Cardiac muscle cell (in vitro differentiated cells and primary cell): ENCODE measurements at regions not wholly inside any gene's neighbourhood (a gene's known extent, or its start where the extent isn't known, plus 50 kb on each side); places are given as distances from the start of the nearest gene placed in this dataset.

Experiments used
- DNase-seq, 2 donors: peaks; one replicate each; pipeline versions ENCODE4 v3.0.0 to v3.0.0-alpha.2; 2010 to 2017; ENCODE audit warnings: low read depth in 1 of 2, low spot score in 1 of 2
- H3K27ac ChIP-seq: fragments of 200-600 bp; sonication (generic); 2 replicates; pipeline ENCODE4 v1.5.1; 2016
- H3K27me3 ChIP-seq: fragments of 200-600 bp; sonication (generic); 2 replicates; pipeline ENCODE4 v1.6.0; 2016; ENCODE audit warnings: control low read depth
- H3K36me3 ChIP-seq: fragments of 200-600 bp; sonication (generic); 2 replicates; pipeline ENCODE4 v1.5.1; 2016; ENCODE audit warnings: control low read depth
- H3K4me1 ChIP-seq: fragments of 200-600 bp; sonication (generic); 2 replicates; pipeline ENCODE4 v1.8.1; 2017; ENCODE audit warnings: low read depth, mild to moderate bottlenecking, mixed run types
- H3K4me3 ChIP-seq: fragments of 200-600 bp; sonication (generic); 2 replicates; pipeline ENCODE4 v1.5.1; 2016; ENCODE audit warnings: mild to moderate bottlenecking
- H3K9me3 ChIP-seq: fragments of 200-600 bp; sonication (generic); 2 replicates; pipeline ENCODE4 v1.5.1; 2017; ENCODE audit warnings: low read depth, mild to moderate bottlenecking, control low read depth
- CTCF ChIP-seq: IDR thresholded peaks from 2 replicates; pipeline ENCODE4 v1.5.1; 2012; ENCODE audit warnings: low read depth, mild to moderate bottlenecking, low read length

DNA sequence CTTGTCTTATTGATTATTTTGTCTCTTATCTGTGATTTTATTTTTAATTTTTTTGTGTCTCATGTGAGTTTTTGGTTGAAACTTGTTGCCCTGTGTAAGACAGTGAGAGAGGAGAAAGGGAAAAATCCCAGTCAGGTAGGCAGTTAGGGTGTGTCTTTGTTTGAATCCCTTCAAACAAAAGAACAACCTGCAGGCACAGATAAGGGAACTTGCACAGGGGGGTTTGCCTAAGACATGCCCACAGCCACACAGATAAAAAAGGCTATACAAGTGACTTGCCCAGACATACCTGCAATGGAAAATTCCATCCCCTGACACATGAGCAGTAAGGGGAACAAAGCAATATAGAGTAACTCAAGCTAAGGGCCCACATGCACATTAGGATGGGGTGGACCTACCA lies 127.8 kb upstream of the PLET1 start:
- H3K27ac ChIP-seq: no peak overlapping the region
- TF ChIP-seq CTCF: no peak
- H3K36me3 ChIP-seq: no peaks in the 10 kb centered on the region
- no peak for DNase-seq
- no peaks in the 10 kb centered on the region for H3K27me3 ChIP-seq
- no peaks in the 10 kb centered on the region for H3K4me1 ChIP-seq
- no peak overlapping the region for H3K4me3 ChIP-seq
- H3K9me3 ChIP-seq: no peaks in the 10 kb centered on the region

DNA sequence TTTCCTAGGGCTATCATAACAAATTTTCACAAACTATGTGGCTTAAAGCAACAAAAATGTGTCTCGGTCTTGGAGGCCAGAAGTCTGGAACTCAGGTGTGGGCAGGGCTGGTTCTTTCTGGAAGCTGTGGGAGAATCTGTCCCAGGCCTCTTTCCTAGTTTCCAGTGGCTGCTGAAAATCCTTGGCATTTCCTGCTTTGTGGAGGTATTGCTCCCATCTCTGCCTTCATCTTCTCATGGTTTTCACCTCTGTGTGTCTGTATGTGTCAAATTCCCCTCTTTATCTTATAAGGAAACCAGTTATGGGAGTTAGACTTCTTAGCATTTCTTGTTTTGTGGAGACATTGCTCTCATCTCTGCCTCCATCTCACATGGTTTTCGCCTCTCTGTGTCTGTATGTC lies 130.4 kb upstream of the PLET1 start:
- no peaks in the 10 kb centered on the region for H3K27me3 ChIP-seq
- no peak overlapping the region for H3K4me3 ChIP-seq
- TF ChIP-seq CTCF: no peak
- H3K36me3 ChIP-seq: no peaks in the 10 kb centered on the region
- H3K9me3 ChIP-seq: no peaks in the 10 kb centered on the region
- no peaks in the 10 kb centered on the region for H3K4me1 ChIP-seq
- DNase-seq: no peak
- H3K27ac ChIP-seq: no peak overlapping the region

- no peak for TF ChIP-seq CTCF
- Histone ChIP-seq H3K9me3 (no peaks in the 10 kb centered on the region), H3K4me3 (no peak overlapping the region), H3K4me1 (no peaks in the 10 kb centered on the region), H3K27ac (no peak overlapping the region), H3K36me3 (no peaks in the 10 kb centered on the region), H3K27me3 (no peaks in the 10 kb centered on the region)
- no peak for DNase-seq
Measured at GRCh38 chr11:112392904-112393303, 132.2 kb upstream of the PLET1 start.

GRCh38 chr11:112394304-112394703 lies 133.6 kb upstream of the PLET1 start:
- H3K4me3 ChIP-seq: no peak overlapping the region
- no peak for TF ChIP-seq CTCF
- no peaks in the 10 kb centered on the region for H3K36me3 ChIP-seq
- H3K4me1 ChIP-seq: no peaks in the 10 kb centered on the region
- H3K27ac ChIP-seq: no peak overlapping the region
- no peaks in the 10 kb centered on the region for H3K27me3 ChIP-seq
- H3K9me3 ChIP-seq: no peaks in the 10 kb centered on the region
- no peak for DNase-seq

DNA sequence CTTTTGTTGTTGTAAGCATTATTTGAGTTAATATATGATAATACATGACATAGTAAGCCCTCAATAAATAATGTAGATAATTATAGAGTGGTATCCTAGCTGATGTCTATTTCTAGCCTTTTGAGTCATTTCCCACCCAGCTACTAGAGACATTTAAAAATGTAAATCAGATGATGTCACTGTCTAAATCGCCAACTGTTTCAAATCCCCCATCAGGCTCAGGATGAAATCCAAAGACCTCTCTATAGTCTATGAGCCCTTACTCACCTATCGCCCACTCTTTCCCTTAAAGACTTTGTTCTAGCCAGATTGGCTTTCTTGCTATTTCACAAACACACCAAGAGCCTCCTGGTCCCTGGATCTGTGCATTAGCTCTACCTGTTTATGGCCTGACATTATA lies 135.4 kb upstream of the PLET1 start:
- Histone ChIP-seq H3K27me3 (no peaks in the 10 kb centered on the region), H3K36me3 (no peaks in the 10 kb centered on the region), H3K4me1 (no peaks in the 10 kb centered on the region), H3K4me3 (no peak overlapping the region), H3K27ac (no peak overlapping the region), H3K9me3 (no peaks in the 10 kb centered on the region)
- TF ChIP-seq CTCF: no peak
- no peak for DNase-seq

- TF ChIP-seq CTCF: no peak
- H3K4me1 ChIP-seq: no peaks in the 10 kb centered on the region
- no peak overlapping the region for H3K27ac ChIP-seq
- no peaks in the 10 kb centered on the region for H3K9me3 ChIP-seq
- no peak for DNase-seq
- no peaks in the 10 kb centered on the region for H3K36me3 ChIP-seq
- H3K27me3 ChIP-seq: no peaks in the 10 kb centered on the region
- no peak overlapping the region for H3K4me3 ChIP-seq
Measured at GRCh38 chr11:112398798-112399478, 138.3 kb upstream of the PLET1 start.
